Left lung (tissue), 4 donors: ENCODE measurements at regions not wholly inside any gene's neighbourhood (a gene's known extent, or its start where the extent isn't known, plus 50 kb on each side); places are given as distances from the start of the nearest gene placed in this dataset.

Experiments used
- ATAC-seq: fragments of 200-7000 bp; cut with Tn5 transposase; one replicate; pipeline ENCODE4 v1.9.1; 2020; ENCODE audit warnings: moderate library complexity
- DNase-seq, 4 donors: peaks; one replicate each; pipeline ENCODE4 v3.0.0-alpha.2; 2013 to 2020
- H3K27ac ChIP-seq, 2 donors: fragments of 200-600 bp; sonication (generic) in 1 of 2; one replicate each; pipeline versions ENCODE4 v1.5.0 to v1.8.0; 2020 to 2021
- H3K27me3 ChIP-seq, 2 donors: fragments of 200-600 bp; sonication (generic) in 1 of 2; one replicate each; pipeline versions ENCODE4 v1.5.0 to v1.8.0; 2020 to 2021
- H3K36me3 ChIP-seq, 2 donors: fragments of 200-600 bp; sonication (generic) in 1 of 2; one replicate each; pipeline versions ENCODE4 v1.5.0 to v1.8.0; 2020 to 2021
- H3K4me1 ChIP-seq, 2 donors: fragments of 200-600 bp; one replicate each; pipeline ENCODE4 v1.8.0; 2021
- H3K4me3 ChIP-seq, 2 donors: fragments of 200-600 bp; sonication (generic) in 1 of 2; one replicate each; pipeline versions ENCODE4 v1.5.0 to v1.8.0; 2020 to 2021; ENCODE audit warnings: mild to moderate bottlenecking in 1 of 2
- H3K9me3 ChIP-seq, 2 donors: fragments of 200-600 bp; sonication (generic) in 1 of 2; one replicate each; pipeline versions ENCODE4 v1.5.0 to v1.8.0; 2020 to 2021
- intact Hi-C, 2 donors: fragments of 100-400 bp; cut with DNase I; formaldehyde crosslinking; loops; one replicate each; pipeline versions ENCODE4 v1.11.2 to v1.14.2; 2022
- TF ChIP-seq, protein P1 (sequence below), 2 donors: fragments of 200-600 bp; sonication (generic) in 1 of 2; IDR thresholded peaks; one replicate each; pipeline versions ENCODE4 v1.5.0 to v1.8.0; 2021; ENCODE audit warnings: antibody characterized with exemption in 2 of 2
- donor health status: DM: no; HTN: yes; CAD: no.
- donor health status: DM: no; HTN: no; CAD: no.

DNA sequence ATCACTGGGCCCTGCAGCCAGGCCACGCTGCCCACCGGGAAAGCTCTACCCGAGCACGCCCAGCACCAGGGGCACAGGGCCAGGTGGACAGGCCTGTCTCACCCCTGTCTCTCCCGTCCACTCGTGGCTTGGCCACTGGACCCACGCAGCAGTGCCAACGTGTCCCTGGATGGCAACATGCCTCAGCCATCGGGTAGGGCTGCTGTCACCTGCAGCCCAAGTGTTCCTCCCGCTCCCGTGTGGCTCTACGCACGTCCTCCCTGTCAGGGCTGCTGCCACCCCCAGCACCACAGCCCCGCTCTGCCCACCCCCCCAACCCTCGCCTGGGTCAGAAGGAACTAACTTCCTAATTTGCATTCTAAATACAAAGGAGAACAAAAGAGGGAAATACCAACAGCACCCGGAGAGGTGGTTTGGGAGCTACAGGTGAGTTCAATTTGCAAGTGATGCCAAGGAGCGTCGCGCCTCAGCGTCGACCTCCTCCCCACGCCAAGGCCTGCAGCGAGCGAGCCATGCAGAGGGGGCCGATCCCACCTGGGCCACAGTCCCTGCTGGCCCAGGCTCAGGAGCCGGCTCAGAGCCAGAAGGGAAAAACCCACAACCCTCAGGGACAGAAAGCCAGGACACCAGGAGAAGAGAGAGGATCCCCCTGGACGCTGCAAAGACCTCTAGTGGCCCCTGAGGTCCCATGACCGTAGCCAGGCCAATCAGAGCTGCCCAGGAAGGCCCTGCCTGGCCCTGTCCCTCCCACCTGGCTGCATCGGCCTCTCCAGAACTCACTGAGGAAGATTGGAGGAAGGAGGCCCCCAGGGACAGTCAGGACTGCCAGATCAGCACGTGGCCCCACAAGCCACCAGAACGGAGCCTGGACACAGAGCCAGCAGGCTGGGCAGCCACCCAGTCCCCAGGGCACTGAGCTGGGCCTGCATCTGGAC, 128.4 kb upstream of the SPACA7 start:
- ATAC-seq (no peak), DNase-seq (no peak)
- intact Hi-C loops: no loop called here
- Histone ChIP-seq H3K4me3 (no peak overlapping the region), H3K4me1 (no peaks in the 10 kb centered on the region), H3K27ac (no peak overlapping the region), H3K27me3 (peaks cover 0 to 46% of the 10 kb centered on the region in 2 donors), H3K36me3 (no peaks in the 10 kb centered on the region), H3K9me3 (no peaks in the 10 kb centered on the region)
- TF ChIP-seq, protein P1, sequence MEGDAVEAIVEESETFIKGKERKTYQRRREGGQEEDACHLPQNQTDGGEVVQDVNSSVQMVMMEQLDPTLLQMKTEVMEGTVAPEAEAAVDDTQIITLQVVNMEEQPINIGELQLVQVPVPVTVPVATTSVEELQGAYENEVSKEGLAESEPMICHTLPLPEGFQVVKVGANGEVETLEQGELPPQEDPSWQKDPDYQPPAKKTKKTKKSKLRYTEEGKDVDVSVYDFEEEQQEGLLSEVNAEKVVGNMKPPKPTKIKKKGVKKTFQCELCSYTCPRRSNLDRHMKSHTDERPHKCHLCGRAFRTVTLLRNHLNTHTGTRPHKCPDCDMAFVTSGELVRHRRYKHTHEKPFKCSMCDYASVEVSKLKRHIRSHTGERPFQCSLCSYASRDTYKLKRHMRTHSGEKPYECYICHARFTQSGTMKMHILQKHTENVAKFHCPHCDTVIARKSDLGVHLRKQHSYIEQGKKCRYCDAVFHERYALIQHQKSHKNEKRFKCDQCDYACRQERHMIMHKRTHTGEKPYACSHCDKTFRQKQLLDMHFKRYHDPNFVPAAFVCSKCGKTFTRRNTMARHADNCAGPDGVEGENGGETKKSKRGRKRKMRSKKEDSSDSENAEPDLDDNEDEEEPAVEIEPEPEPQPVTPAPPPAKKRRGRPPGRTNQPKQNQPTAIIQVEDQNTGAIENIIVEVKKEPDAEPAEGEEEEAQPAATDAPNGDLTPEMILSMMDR (IDR thresholded peaks at IDR 0.05): no peak

GRCh38 chr13:112248406-112248760, 127.8 kb upstream of the SPACA7 start:
- H3K4me1 ChIP-seq: no peaks in the 10 kb centered on the region
- H3K4me3 ChIP-seq: no peak overlapping the region
- TF ChIP-seq, protein P1 (IDR thresholded peaks at IDR 0.05): no peak
- H3K36me3 ChIP-seq: no peaks in the 10 kb centered on the region
- DNase-seq (no peak), ATAC-seq (no peak)
- intact Hi-C loops: no loop called here
- peaks cover 0 to 52% of the 10 kb centered on the region in 2 donors for H3K27me3 ChIP-seq
- H3K9me3 ChIP-seq: no peaks in the 10 kb centered on the region
- H3K27ac ChIP-seq: no peak overlapping the region

GRCh38 chr13:112248862-112249592, 127.1 kb upstream of the SPACA7 start:
- TF ChIP-seq, protein P1 (IDR thresholded peaks at IDR 0.05): no peak
- Histone ChIP-seq H3K9me3 (no peaks in the 10 kb centered on the region), H3K4me3 (no peak overlapping the region), H3K27me3 (peaks cover 0 to 59% of the 10 kb centered on the region in 2 donors), H3K4me1 (no peaks in the 10 kb centered on the region), H3K27ac (no peak overlapping the region), H3K36me3 (no peaks in the 10 kb centered on the region)
- ATAC-seq: no peak
- DNase-seq: peak in 2 of 4 donors; percentile 30 to 65
- intact Hi-C loops: no loop called here

GRCh38 chr13:112249644-112250610, 126.2 kb upstream of the SPACA7 start:
- ATAC-seq (no peak), DNase-seq (no peak)
- H3K27me3 ChIP-seq: peaks cover 0 to 60% of the 10 kb centered on the region in 2 donors
- H3K9me3 ChIP-seq: no peaks in the 10 kb centered on the region
- no peak overlapping the region for H3K27ac ChIP-seq
- TF ChIP-seq, protein P1 (IDR thresholded peaks at IDR 0.05): no peak
- no peaks in the 10 kb centered on the region for H3K4me1 ChIP-seq
- intact Hi-C loops: no loop called here
- H3K4me3 ChIP-seq: no peak overlapping the region
- H3K36me3 ChIP-seq: no peaks in the 10 kb centered on the region
